Left forelimb (tissue), 1 donor: ENCODE measurements at regions not wholly inside any gene's neighbourhood (a gene's known extent, or its start where the extent isn't known, plus 50 kb on each side); places are given as distances from the start of the nearest gene placed in this dataset.
"Not testable (repeated sequence)": the region's sequence is repeated elsewhere in the genome, so short reads cannot be mapped to it uniquely, and the experiment has no call there.

ENCODE experiments used
- DNase-seq: peaks from one replicate; pipeline ENCODE4 v3.0.0-alpha.2; 2018; ENCODE audit warnings: low spot score

DNA sequence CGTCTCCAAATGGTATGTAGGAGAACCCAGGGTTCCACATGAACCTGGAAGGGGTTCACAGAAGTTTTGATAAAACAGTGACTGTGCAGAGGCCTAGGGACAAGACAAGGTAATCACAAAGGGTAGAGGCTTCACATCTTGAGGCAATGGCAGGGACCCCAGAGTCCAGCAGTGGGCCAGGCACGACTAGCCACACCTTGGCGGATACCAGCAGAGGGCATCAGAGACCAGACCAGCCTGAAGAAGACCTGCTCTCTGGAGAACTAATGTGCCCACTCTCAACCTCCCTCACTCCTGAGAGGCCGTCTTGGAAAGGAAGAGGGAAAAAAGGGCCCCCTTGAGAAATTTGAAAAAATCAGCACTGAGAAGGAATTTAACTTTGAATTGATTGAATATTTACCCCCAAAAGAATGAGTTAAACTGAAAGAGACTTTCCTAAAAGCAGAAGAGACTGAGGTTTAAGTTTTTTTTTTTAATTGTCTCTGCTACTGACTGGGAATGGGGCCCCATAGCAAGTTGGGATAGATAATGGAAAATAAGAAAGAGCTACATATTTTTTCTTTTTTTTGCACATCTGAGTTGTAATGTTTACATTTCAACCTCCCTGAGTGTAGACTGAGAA is 243.8 kb upstream of the JADE1 start:
- DNase-seq: no peak

DNA sequence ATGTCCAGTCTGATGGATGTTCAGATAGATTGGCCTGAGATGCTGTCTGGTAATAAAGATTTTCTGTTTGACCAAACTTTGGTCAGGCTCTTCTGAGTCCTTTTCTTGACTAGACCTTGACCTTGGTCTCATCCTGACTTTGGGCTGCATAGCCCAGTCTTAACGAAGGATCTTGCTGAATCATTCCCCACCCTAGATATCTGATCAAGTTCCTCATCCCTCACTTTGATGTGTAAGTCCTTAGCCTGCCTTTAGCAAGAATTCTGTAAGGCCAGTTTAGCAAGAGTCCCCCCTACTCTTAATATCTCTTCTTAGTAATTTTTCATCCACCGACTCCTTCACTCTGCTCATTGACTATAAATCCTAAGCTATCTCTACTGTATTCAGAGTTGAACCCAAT is 244.4 kb upstream of the JADE1 start:
- DNase-seq: no peak

DNA sequence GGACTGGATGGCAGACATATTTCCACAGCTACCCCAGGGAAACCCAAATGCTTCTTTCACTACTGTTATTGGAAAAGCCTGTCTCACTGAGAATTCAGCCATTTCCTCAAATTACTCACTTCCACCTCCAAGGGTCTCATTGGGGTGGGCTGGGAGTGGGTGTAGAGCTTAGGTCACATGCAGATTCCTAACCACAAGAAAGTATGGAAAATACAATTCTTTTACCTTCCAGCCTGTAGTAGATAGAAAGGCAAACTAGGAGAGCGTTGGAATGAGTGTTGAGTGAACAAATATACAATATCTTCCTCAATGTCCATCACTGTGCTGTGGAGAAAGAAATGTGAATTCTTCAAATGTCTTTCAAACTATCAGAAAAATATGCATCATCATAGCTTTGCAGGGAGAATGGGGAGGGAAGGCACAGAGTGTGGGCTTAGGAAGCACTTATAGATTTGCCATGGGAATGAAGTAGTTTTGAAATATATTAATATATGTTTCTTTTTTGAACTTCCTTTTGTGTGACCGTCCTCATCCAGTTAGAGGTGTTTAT is 245.3 kb upstream of the JADE1 start:
- no peak for DNase-seq

GRCh38 chr4:128560754-128561495 is 248.6 kb upstream of the JADE1 start:
- no peak for DNase-seq

DNA sequence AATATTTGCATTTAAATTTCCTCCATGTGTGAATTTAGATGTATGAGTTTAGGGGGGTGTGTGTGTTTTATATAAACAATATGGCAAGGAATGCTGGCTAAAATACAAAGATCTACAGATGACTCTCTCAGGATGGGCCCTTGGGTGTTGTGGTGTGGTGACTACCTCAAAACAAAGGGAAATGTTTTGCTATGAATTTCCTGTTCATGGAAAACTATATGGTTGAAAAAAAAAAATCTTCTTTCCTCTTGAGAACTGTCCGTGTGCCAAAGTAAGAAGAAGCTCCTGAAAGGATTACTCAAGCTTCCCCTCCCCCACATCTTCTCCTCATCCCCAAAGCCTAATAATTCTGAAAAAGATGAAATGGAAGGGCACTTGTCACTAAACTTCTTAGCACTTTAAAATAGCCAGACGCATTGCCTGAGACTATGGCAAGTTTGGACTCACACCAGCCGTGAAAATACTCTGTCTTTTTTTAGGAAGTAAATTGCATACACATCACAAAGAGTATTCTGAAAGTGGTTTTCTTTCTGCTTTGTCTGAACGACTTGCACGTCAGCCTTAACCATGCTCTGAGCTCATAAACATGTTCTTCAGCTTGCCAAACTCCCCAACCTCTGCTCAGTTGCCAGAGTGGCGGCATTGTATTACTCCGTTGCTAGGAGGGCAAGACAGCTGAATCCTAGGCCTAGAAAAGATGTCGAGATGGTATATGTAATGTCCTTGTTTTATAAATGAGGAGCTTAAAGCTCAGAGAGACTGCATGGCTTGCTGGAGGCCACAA is 250.4 kb upstream of the JADE1 start:
- no peak for DNase-seq

GRCh38 chr4:128556756-128557155 is 252.7 kb upstream of the JADE1 start:
- no peak for DNase-seq

DNA sequence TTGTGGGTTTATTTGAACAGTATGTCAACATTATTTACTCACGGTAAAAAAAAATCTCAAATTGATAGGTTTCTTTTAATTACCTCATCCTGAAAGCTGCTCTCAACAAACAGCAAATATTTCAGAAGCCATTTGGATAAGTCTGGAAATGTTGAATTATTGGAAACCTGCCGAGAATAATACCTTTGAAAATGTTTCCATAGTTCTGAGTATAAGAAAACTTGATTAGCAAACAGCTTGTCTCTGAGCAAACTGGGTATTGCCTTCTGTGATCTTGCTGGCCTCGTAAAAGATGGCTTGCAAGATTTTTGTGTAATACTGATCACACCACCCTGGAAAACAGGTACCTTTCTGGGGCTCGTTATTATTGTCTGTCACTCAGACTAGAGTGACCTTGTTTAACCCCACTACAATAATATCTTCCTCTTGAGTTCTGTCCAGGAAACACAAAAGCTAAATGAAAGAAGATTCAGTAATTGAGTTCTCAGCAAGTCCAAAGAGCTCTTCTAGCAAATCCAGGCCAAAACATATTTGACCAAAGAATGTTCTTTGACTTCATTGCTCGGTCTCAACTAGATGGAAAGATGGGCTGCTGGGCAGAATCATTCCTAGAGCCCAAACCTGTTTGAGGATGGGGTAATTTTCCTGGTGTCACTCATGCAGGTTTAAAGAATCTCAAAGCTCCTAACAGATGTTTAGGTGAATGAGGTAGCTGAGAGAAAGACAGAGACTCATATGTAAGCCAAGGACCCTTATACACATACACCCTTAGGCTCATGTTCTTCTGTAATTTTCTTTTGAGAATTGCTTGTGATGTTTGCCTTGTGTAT is 255.6 kb upstream of the JADE1 start:
- DNase-seq: no peak

- DNase-seq: no peak
Observed at GRCh38 chr4:128552586-128552907, 257.0 kb upstream of the JADE1 start.

GRCh38 chr4:128551280-128551679 is 258.2 kb upstream of the JADE1 start:
- no peak for DNase-seq

- no peak for DNase-seq
Observed at GRCh38 chr4:128550060-128550459, 259.4 kb upstream of the JADE1 start.

- DNase-seq: no peak
Observed at GRCh38 chr4:128549636-128550035, 259.9 kb upstream of the JADE1 start.

DNA sequence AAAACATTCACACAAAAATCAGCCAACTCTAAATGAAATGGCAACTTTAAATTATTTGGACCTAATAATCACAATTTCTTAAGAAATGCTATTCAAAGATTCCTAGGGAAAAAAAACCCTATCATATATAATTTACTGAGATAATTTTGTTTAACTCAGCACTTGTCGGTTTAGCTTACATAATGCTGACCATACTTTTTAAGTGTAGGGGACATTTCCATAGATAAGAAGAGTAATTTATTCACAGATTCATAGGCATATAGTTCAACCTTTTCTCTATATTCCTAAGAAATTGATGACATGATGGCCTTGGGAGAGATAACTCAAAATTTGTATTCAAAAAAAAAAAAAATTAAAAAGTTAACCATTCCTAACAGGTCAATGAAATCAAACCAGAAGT is 260.8 kb upstream of the PGRMC2 start:
- DNase-seq: no peak

- no peak for DNase-seq
Observed at GRCh38 chr4:128544272-128544671, 256.7 kb upstream of the PGRMC2 start.

GRCh38 chr4:128543696-128544095 is 256.1 kb upstream of the PGRMC2 start:
- no peak for DNase-seq

DNA sequence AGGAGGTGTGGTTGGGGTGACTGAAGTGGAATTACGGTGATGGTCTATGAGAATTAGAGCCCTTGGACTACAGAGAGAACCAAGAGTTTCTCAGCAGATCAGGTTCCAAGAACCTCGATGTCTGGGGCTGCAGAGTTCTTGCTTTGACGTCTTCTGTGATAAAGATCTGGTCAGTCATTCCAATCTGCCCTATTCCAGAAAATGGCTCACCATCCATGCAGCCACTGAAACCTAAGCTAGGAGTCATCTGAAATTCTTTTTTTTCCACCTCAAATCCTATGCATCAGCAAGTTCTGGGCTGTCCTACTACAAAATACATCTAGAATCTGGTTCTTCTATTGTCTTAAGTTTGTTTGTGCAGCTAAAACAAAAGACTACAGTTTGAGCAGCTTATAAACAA is 254.4 kb upstream of the PGRMC2 start:
- no peak for DNase-seq

- no peak for DNase-seq
Observed at GRCh38 chr4:128540122-128540521, 252.5 kb upstream of the PGRMC2 start.

DNA sequence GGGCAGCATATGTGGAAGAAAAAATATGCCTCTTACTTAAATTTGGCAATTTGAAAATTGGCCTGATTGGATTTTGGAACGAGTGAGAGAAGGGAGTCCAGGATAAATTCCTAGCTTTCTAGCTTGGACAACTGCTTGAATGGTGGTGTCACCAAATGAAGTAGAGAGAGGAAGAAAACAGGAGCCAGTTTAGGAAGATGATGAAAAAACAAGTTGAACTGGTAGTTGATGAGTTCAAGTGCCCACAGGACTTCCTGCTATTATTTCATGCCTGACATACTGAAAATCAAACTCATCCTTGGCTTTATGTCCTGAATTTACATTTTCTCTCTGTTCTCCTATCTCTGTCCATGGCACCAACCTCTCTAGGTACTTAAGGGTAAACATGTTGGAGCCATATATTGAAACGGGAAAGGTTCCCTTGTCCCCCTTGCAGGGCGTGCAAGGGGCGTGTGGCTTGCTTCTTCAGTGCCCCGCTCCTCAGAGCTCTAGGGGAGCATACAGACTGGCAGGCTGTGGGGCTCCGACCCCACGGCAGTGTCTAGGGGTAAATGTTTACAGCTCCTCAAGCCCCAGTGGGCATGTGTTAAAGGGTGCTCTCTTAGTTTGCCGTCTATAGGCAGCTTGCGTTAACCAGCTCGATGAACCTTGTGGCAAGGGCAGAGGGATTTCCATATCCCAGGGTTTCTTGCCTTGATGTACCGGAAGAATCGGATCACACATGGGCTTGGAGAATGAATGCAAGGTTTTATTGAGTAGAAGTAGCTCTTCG is 250.7 kb upstream of the PGRMC2 start:
- no peak for DNase-seq

DNA sequence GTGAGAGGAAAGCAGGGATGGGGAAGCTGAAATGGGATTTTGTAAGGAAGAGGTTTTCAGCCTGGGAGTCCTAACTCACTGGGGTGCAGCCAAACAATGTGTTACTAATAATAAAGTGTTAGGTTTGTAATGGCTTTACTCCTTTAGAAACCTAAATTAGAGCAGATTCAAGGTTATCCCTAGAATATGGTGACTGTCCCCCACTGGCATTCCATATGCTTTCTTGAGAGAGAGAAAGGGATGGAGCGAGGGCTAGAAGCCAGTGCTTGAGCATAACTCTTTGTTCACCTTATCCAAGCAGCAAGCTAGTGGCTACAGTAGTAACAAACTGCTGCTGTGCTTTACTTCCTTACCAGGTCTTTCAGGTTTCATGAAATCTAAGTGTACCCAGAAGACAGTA is 249.1 kb upstream of the PGRMC2 start:
- no peak for DNase-seq

DNA sequence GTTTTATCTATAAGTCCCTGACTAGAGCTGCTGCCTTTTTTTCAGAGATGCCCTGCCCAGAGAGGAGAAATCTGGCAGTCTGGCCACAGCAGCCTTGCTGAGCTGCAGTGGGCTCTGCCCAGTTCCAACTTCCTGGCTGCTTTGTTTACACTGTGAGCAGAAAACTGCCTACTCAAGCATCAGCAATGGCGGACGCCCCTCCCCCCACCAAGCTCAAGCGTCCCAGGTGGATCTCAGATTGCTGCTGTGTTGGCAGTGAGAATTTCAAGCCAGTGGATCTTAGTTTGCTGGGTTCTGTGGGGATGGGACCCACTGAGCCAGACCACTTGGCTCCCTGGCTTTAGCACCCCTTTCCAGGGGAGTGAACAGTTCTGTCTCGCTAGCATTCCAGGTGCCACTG is 247.9 kb upstream of the PGRMC2 start:
- DNase-seq: not testable (repeated sequence)

DNA sequence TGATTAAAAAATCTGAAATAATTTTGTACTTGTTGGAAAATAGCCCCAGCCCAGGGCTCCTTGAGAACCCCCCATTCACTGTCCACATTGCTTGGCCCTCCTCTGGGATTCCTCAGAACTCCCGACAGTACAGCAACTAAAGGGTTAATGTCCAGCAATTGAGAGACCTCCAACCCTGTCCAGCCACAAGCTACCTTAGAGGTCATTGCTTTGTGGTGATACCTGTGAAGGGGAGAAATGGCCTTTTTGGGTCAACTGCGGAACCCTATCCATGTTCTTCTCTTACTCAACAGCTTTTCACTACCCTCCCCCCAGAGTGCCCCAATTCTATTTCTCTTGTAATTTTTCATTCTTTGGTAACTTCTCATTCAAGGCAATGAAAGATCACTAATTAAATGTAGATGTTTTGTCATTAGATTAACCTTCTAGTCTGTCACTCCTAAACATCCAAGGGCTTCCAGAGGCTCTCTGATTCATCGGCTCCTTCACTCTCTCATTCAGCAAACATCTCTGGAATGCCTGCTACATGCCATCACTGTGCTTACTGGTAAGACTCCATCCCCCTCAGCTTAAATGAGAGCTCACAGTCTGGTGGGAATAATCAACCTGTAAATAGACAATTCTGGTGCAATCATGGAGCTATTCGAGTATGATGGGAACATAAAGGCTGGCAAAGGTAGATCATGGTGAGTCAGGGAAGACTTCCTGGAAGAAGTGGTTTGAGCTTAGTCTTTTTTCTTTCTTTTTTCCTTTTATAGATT is 241.4 kb upstream of the PGRMC2 start:
- DNase-seq: no peak
